Trophoblast cell (in vitro differentiated cells and primary cell): ENCODE measurements at regions not wholly inside any gene's neighbourhood (a gene's known extent, or its start where the extent isn't known, plus 50 kb on each side); places are given as distances from the start of the nearest gene placed in this dataset.

ENCODE experiments used
- DNase-seq, 2 donors: peaks; one replicate each; pipeline ENCODE4 v3.0.0-alpha.2; 2016
- H2AFZ ChIP-seq: 2 replicates; pipeline ENCODE4 v1.6.1; 2013; ENCODE audit warnings: low read length, moderate library complexity, mild to moderate bottlenecking; ENCODE audit not compliant: insufficient read depth, poor library complexity
- H2AK5ac ChIP-seq: 2 replicates; pipeline ENCODE4 v1.6.1; 2013; ENCODE audit warnings: mild to moderate bottlenecking, low read length
- H2BK120ac ChIP-seq: 2 replicates; pipeline ENCODE4 v1.6.1; 2013; ENCODE audit warnings: low read length, mild to moderate bottlenecking, moderate library complexity; ENCODE audit not compliant: insufficient read depth, poor library complexity
- H2BK12ac ChIP-seq: 2 replicates; pipeline ENCODE4 v1.6.1; 2013; ENCODE audit warnings: mild to moderate bottlenecking, low read length, moderate library complexity
- H2BK5ac ChIP-seq: 2 replicates; pipeline ENCODE4 v1.6.1; 2013; ENCODE audit warnings: low read length, low read depth, moderate library complexity, mild to moderate bottlenecking; ENCODE audit not compliant: poor library complexity
- H3K14ac ChIP-seq: 2 replicates; pipeline ENCODE4 v1.6.1; 2013; ENCODE audit warnings: mild to moderate bottlenecking, low read length
- H3K18ac ChIP-seq: 2 replicates; pipeline ENCODE4 v1.6.1; 2013; ENCODE audit warnings: mild to moderate bottlenecking, low read length
- H3K23ac ChIP-seq: 2 replicates; pipeline ENCODE4 v1.6.1; 2013; ENCODE audit warnings: low read length
- H3K27ac ChIP-seq: 2 replicates; pipeline ENCODE4 v1.5.1; 2013; ENCODE audit warnings: low read depth, mild to moderate bottlenecking, inconsistent platforms, low read length, moderate library complexity
- H3K27me3 ChIP-seq: 2 replicates; pipeline ENCODE4 v1.6.1; 2013; ENCODE audit warnings: inconsistent platforms, mild to moderate bottlenecking, low read length, moderate library complexity; ENCODE audit not compliant: insufficient read depth
- H3K36me3 ChIP-seq, 2 experiments: 1 replicate in 1 of 2; 2 replicates in 1 of 2; pipeline ENCODE4 v1.6.1; 2013; ENCODE audit warnings: low read length in 2 of 2, mild to moderate bottlenecking in 2 of 2, moderate library complexity in 1 of 2; ENCODE audit not compliant: insufficient read depth in 2 of 2, control insufficient read depth in 1 of 2
- H3K4ac ChIP-seq: 2 replicates; pipeline ENCODE4 v1.6.1; 2013; ENCODE audit warnings: low read depth, mild to moderate bottlenecking, low read length, moderate library complexity
- H3K4me1 ChIP-seq, 2 experiments: 1 replicate in 1 of 2; 2 replicates in 1 of 2; pipeline ENCODE4 v1.6.1; 2013; ENCODE audit warnings: low read length in 2 of 2, mild to moderate bottlenecking in 2 of 2, moderate library complexity in 1 of 2; ENCODE audit not compliant: insufficient read depth in 2 of 2, control insufficient read depth in 1 of 2
- H3K4me2 ChIP-seq: 2 replicates; pipeline ENCODE4 v1.6.1; 2013; ENCODE audit warnings: inconsistent platforms, mild to moderate bottlenecking, low read length, moderate library complexity
- H3K4me3 ChIP-seq: 2 replicates; pipeline ENCODE4 v1.5.1; 2013; ENCODE audit warnings: mild to moderate bottlenecking, low read depth, low read length, inconsistent platforms
- H3K79me1 ChIP-seq: one replicate; pipeline ENCODE4 v1.6.1; 2013; ENCODE audit warnings: low read length
- H3K79me2 ChIP-seq: 2 replicates; pipeline ENCODE4 v1.6.1; 2013; ENCODE audit warnings: low read length, mild to moderate bottlenecking; ENCODE audit not compliant: control insufficient read depth, insufficient read depth, poor library complexity
- H3K9ac ChIP-seq: 2 replicates; pipeline ENCODE4 v1.6.1; 2013; ENCODE audit warnings: mild to moderate bottlenecking, low read length
- H3K9me3 ChIP-seq: 2 replicates; pipeline ENCODE4 v1.6.1; 2013; ENCODE audit warnings: low read depth, mild to moderate bottlenecking, control low read depth, inconsistent platforms, low read length; ENCODE audit not compliant: insufficient read depth
- H4K12ac ChIP-seq: 2 replicates; pipeline ENCODE4 v1.6.1; 2013; ENCODE audit warnings: low read depth, mild to moderate bottlenecking, low read length, moderate library complexity
- H4K8ac ChIP-seq: 2 replicates; pipeline ENCODE4 v1.6.1; 2013; ENCODE audit warnings: low read depth, mild to moderate bottlenecking, low read length, moderate library complexity
- H4K91ac ChIP-seq: one replicate; pipeline ENCODE4 v1.6.1; 2013; ENCODE audit warnings: low read depth, mild to moderate bottlenecking, low read length, moderate library complexity
- WGBS: extraction: QIAGEN DNeasy Blood & Tissue Kit; methylation state at CpG from one replicate; pipeline ENCODE4 v1.1.7; 2013; ENCODE audit warnings: missing lambda C conversion rate; ENCODE audit not compliant: insufficient read length, insufficient coverage; ENCODE audit errors: extremely low coverage; 5-methylcytosine and 5-hydroxymethylcytosine counted together

DNA sequence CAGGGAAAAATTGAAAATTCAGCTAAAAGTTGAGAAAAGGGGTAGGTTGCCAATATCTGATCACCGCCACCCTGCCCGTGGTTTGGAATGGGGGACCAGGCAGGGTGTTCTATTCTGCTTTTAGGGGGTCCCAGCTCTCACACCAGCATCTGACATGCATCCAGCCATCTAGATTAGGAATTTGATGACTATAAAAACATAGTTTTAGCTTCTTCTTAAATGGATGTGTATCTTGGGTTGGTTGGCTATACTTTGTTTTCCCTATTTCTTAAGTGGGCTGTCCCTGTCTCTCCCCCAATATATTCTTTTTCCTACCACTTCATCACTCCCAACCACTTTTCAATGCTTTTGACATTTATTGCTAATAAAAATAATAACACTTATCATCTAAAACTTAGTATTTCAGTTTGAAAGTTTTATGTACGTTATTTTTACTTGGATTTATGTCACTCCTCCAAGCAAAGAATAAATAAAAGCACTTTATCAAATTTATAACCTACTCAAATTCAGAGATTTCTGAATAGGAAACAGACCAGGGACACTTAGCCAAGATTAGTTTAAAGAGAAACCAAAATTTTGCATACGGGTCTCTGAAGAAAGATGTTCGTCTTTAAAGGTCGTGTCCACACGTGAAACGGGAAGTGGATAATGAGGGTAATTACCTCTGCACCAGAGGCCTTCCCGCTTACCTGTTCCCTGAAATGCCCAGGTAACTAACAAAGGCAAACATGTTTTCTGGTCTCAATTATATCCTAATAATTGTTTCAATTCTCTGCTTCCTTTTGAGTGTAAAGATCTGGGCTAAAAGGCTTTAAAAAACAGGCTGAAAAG lies 233.2 kb upstream of the AUTS2 start:
- no CpG with 5 or more reads among the region's 9 CpGs for WGBS
- no peaks in the 10 kb centered on the region for H3K36me3 ChIP-seq
- no peak overlapping the region for H3K27ac ChIP-seq
- no peaks in the 10 kb centered on the region for H3K79me1 ChIP-seq
- H3K4me3 ChIP-seq: no peak overlapping the region
- H3K14ac ChIP-seq: no peak overlapping the region
- H3K9ac ChIP-seq: no peak overlapping the region
- no peak overlapping the region for H3K4me2 ChIP-seq
- no peaks in the 10 kb centered on the region for H3K9me3 ChIP-seq
- no peak overlapping the region for H2BK12ac ChIP-seq
- no peak overlapping the region for H3K23ac ChIP-seq
- H4K12ac ChIP-seq: no peak overlapping the region
- no peak overlapping the region for H4K8ac ChIP-seq
- no peak for DNase-seq
- H3K18ac ChIP-seq: no peak overlapping the region
- no peak overlapping the region for H2BK120ac ChIP-seq
- no peak overlapping the region for H4K91ac ChIP-seq
- H3K27me3 ChIP-seq: no peaks in the 10 kb centered on the region
- H3K79me2 ChIP-seq: no peaks in the 10 kb centered on the region
- no peak overlapping the region for H2AK5ac ChIP-seq
- H3K4me1 ChIP-seq: peaks cover 4% of the 10 kb centered on the region in 2 experiments
- no peak overlapping the region for H2BK5ac ChIP-seq
- H3K4ac ChIP-seq: no peak overlapping the region
- H2AFZ ChIP-seq: no peak overlapping the region

GRCh38 chr7:69365651-69366192 lies 232.6 kb upstream of the AUTS2 start:
- Histone ChIP-seq H2BK120ac (no peak overlapping the region), H3K4me1 (peaks cover 4% of the 10 kb centered on the region in 2 experiments), H3K9me3 (no peaks in the 10 kb centered on the region), H2BK5ac (no peak overlapping the region), H3K27me3 (no peaks in the 10 kb centered on the region), H3K14ac (no peak overlapping the region), H3K9ac (no peak overlapping the region), H3K23ac (no peak overlapping the region), H2AFZ (no peak overlapping the region), H4K12ac (no peak overlapping the region), H4K8ac (no peak overlapping the region), H3K4me2 (no peak overlapping the region), H3K36me3 (no peaks in the 10 kb centered on the region), H3K79me2 (no peaks in the 10 kb centered on the region), H2BK12ac (no peak overlapping the region), H2AK5ac (no peak overlapping the region), H3K18ac (no peak overlapping the region), H4K91ac (no peak overlapping the region), H3K27ac (no peak overlapping the region), H3K79me1 (no peaks in the 10 kb centered on the region), H3K4me3 (no peak overlapping the region), H3K4ac (no peak overlapping the region)
- WGBS: no CpG with 5 or more reads among the region's 13 CpGs
- DNase-seq: peak; percentile 31 to 35

DNA sequence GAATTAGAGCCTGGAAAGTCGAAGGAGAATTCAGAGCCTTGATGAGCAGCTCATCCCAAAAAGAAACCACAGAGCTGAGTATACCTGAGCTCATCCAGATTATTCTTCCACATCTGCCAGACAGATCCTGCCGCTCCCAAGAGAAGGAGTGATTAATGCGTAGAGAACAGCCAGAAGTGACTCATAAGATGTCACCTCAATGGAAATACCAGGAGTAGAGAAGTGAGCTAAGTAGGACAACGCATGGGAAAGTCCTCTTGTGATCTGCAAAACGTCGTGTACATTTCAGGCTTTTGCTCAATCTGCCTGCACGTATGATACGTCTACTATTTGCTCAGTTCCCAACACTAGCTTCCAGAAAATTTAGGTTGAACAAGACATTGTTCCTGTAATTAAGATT lies 230.5 kb upstream of the AUTS2 start:
- no peak overlapping the region for H4K12ac ChIP-seq
- no peak overlapping the region for H3K18ac ChIP-seq
- H3K27ac ChIP-seq: no peak overlapping the region
- H2BK12ac ChIP-seq: no peak overlapping the region
- H4K8ac ChIP-seq: no peak overlapping the region
- no peaks in the 10 kb centered on the region for H3K9me3 ChIP-seq
- no peaks in the 10 kb centered on the region for H3K79me1 ChIP-seq
- H3K4me2 ChIP-seq: no peak overlapping the region
- H3K23ac ChIP-seq: no peak overlapping the region
- peaks cover 4% of the 10 kb centered on the region in 2 experiments for H3K4me1 ChIP-seq
- no peaks in the 10 kb centered on the region for H3K27me3 ChIP-seq
- H2AFZ ChIP-seq: no peak overlapping the region
- H3K36me3 ChIP-seq: no peaks in the 10 kb centered on the region
- no peaks in the 10 kb centered on the region for H3K79me2 ChIP-seq
- no peak overlapping the region for H3K4me3 ChIP-seq
- no peak overlapping the region for H2AK5ac ChIP-seq
- H4K91ac ChIP-seq: no peak overlapping the region
- H3K4ac ChIP-seq: no peak overlapping the region
- DNase-seq: peak; percentile 60 to 72
- H3K14ac ChIP-seq: no peak overlapping the region
- no peak overlapping the region for H3K9ac ChIP-seq
- H2BK120ac ChIP-seq: no peak overlapping the region
- H2BK5ac ChIP-seq: no peak overlapping the region
- no CpG with 5 or more reads among the region's 8 CpGs for WGBS

DNA sequence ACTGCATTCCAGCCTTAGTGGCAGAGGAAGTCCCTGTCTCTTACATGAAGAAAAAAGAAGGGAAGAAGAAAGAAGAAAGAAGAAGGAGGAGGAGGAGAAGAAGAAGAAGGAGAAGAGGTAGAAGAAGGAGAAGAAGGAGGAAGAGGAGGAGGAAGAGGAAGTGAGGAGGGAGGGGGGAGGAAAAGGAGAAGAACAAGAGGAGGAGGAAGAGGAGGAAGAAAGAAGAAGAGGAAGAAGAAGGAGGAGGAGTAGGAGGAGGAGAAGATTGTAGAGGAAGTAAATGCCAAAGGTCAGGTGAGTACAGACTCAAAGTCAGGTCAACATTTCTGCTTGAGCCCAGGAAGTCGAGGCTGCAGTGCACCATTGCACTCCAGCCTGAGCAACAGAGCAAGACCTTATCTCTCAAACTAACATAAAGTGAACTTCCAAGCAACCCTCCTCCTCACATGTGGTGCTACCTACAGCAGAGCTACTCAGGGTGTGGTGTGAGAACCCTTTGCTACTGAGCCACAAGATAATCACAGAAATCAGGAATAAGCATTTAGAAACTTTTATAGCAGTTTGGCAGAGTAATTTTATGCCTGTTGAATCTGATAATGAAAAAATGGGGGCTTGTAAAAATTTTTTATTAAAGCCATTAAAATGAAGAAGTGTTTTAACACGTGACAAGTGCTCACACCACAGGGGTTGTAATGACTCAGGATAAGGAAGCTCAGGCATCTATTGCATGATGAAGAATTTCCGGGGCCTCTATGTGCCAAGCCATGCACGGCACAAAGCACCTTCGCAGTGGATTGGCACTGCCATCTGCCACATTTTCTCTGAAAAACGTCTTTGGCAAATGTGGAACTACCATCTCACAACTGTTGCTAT lies 224.9 kb upstream of the AUTS2 start:
- H2AK5ac ChIP-seq: no peak overlapping the region
- WGBS: no CpG with 5 or more reads among the region's 6 CpGs
- H3K14ac ChIP-seq: no peak overlapping the region

More for the DNA sequence above, 224.9 kb upstream of the AUTS2 start:
- Histone ChIP-seq H3K27ac (no peak overlapping the region), H3K4me3 (no peak overlapping the region), H3K79me2 (no peaks in the 10 kb centered on the region), H3K27me3 (no peaks in the 10 kb centered on the region), H3K4me1 (peaks cover 0 to 2% of the 10 kb centered on the region in 2 experiments), H3K4me2 (no peak overlapping the region), H3K18ac (no peak overlapping the region), H4K8ac (no peak overlapping the region), H2BK5ac (no peak overlapping the region), H3K9ac (no peak overlapping the region), H4K91ac (no peak overlapping the region), H3K79me1 (no peaks in the 10 kb centered on the region), H3K9me3 (no peaks in the 10 kb centered on the region), H3K23ac (no peak overlapping the region), H3K4ac (no peak overlapping the region), H2BK120ac (no peak overlapping the region), H2BK12ac (no peak overlapping the region), H4K12ac (no peak overlapping the region), H3K36me3 (no peaks in the 10 kb centered on the region), H2AFZ (no peak overlapping the region)
- peak in 1 of 2 donors; percentile 5 for DNase-seq
